ENCODE measurements at regions not wholly inside any gene's neighbourhood (a gene's known extent, or its start where the extent isn't known, plus 50 kb on each side); places are given as distances from the start of the nearest gene placed in this dataset.
A peak's percentile ranks its signal among the peaks of the same experiment; 100 is the strongest.

- no peaks in the 10 kb centered on the region for H3K4me1 Mint-ChIP-seq (ENCODE audit: low read depth)
- no peak for TF ChIP-seq CTCF (IDR thresholded peaks at IDR 0.05; ENCODE audit: unreplicated experiment)
- no peaks in the 10 kb centered on the region for H3K36me3 Mint-ChIP-seq (ENCODE audit: insufficient read depth)
- H3K27me3 Mint-ChIP-seq = peaks cover 29% of the 10 kb centered on the region
- no peaks in the 10 kb centered on the region for H3K9me3 Mint-ChIP-seq (ENCODE audit: low read depth)
- no peak for DNase-seq (ENCODE audit: low spot score, unreplicated experiment)
- no peak overlapping the region for H3K4me3 Mint-ChIP-seq (ENCODE audit: low read depth)
- no peak overlapping the region for H3K27ac Mint-ChIP-seq
Measured at GRCh38 chr20:42020316-42020715, 402.1 kb upstream of the CHD6 start.

DNA sequence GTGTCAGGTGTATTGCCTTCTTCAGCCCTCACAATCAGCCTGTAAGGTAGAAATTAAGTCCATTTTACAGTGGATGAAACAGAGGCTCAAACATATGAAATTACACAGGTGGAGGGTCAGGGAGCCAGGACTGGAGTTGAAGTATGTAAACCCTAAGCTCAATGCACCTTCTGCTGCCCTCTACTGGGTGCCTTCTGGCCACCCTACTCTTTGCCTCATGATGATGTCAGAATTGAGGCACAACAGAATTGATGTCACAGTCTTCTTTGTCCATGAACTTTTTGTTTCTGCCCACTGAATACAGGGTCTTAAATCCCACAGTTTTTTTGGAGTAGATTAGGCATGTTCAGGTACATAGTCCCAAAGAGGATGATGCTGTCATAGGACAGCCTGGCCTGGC, 400.8 kb upstream of the CHD6 start:
- no peaks in the 10 kb centered on the region for H3K9me3 Mint-ChIP-seq (ENCODE audit: low read depth)

GRCh38 chr20:42010090-42010489, 391.9 kb upstream of the CHD6 start:
- H3K27me3 Mint-ChIP-seq = peaks cover 30% of the 10 kb centered on the region
- peaks cover 21% of the 10 kb centered on the region for H3K9me3 Mint-ChIP-seq (ENCODE audit: low read depth)
- DNase-seq (ENCODE audit: low spot score, unreplicated experiment) = no peak

More for the DNA sequence above, 400.8 kb upstream of the CHD6 start:
- H3K4me3 Mint-ChIP-seq (ENCODE audit: low read depth) = no peak overlapping the region
- H3K4me1 Mint-ChIP-seq (ENCODE audit: low read depth) = no peaks in the 10 kb centered on the region
- no peaks in the 10 kb centered on the region for H3K36me3 Mint-ChIP-seq (ENCODE audit: insufficient read depth)
- DNase-seq (ENCODE audit: low spot score, unreplicated experiment) = no peak
- TF ChIP-seq CTCF (IDR thresholded peaks at IDR 0.05; ENCODE audit: unreplicated experiment) = peak; percentile 55
- peaks cover 33% of the 10 kb centered on the region for H3K27me3 Mint-ChIP-seq
- H3K27ac Mint-ChIP-seq = no peak overlapping the region

DNA sequence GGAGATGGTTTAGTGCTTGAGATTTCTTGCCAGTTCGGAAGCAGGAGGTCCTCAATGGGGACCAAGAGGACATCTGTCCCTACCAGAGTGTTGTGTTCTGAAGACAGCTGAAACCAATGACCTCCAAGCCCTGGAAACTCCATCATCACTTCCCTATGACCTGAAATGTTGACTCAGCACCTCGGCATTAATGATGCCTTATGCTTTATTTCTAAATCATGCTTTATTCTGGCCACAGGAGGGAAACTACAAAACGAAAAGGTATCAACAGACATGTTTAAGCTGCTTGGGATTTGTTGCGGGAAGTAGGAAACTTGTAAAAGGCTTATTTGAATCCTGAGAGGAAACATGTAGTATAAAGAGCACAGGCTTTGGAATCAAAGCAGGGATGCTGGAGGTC, 389.1 kb upstream of the CHD6 start:
- no peak for DNase-seq (ENCODE audit: low spot score, unreplicated experiment)
- H3K9me3 Mint-ChIP-seq (ENCODE audit: low read depth) = peaks cover 21% of the 10 kb centered on the region
- peaks cover 24% of the 10 kb centered on the region for H3K27me3 Mint-ChIP-seq
- TF ChIP-seq CTCF (IDR thresholded peaks at IDR 0.05; ENCODE audit: unreplicated experiment) = no peak
- no peaks in the 10 kb centered on the region for H3K4me1 Mint-ChIP-seq (ENCODE audit: low read depth)
- no peak overlapping the region for H3K27ac Mint-ChIP-seq
- peaks cover 2% of the 10 kb centered on the region for H3K36me3 Mint-ChIP-seq (ENCODE audit: insufficient read depth)
- H3K4me3 Mint-ChIP-seq (ENCODE audit: low read depth) = no peak overlapping the region

More at GRCh38 chr20:42010090-42010489, 391.9 kb upstream of the CHD6 start:
- peaks cover 2% of the 10 kb centered on the region for H3K36me3 Mint-ChIP-seq (ENCODE audit: insufficient read depth)
- H3K27ac Mint-ChIP-seq = no peak overlapping the region
- no peaks in the 10 kb centered on the region for H3K4me1 Mint-ChIP-seq (ENCODE audit: low read depth)
- H3K4me3 Mint-ChIP-seq (ENCODE audit: low read depth) = no peak overlapping the region
- TF ChIP-seq CTCF (IDR thresholded peaks at IDR 0.05; ENCODE audit: unreplicated experiment) = no peak

GRCh38 chr20:42005211-42005610, 387.0 kb upstream of the CHD6 start:
- H3K9me3 Mint-ChIP-seq (ENCODE audit: low read depth) = peaks cover 10% of the 10 kb centered on the region
- no peak overlapping the region for H3K27ac Mint-ChIP-seq
- H3K36me3 Mint-ChIP-seq (ENCODE audit: insufficient read depth) = no peaks in the 10 kb centered on the region
- no peak overlapping the region for H3K4me3 Mint-ChIP-seq (ENCODE audit: low read depth)
- DNase-seq (ENCODE audit: low spot score, unreplicated experiment) = no peak
- peaks cover 21% of the 10 kb centered on the region for H3K27me3 Mint-ChIP-seq
- TF ChIP-seq CTCF (IDR thresholded peaks at IDR 0.05; ENCODE audit: unreplicated experiment) = no peak
- no peaks in the 10 kb centered on the region for H3K4me1 Mint-ChIP-seq (ENCODE audit: low read depth)

Data from progenitor cell of endocrine pancreas (in vitro differentiated cells).